LNCAP (cell line): ENCODE measurements at regions not wholly inside any gene's neighbourhood (a gene's known extent, or its start where the extent isn't known, plus 50 kb on each side); places are given as distances from the start of the nearest gene placed in this dataset.

Experiments used
- TF ChIP-seq, protein P1 (sequence below): fragments of 450-650 bp; IDR thresholded peaks from 2 replicates; pipeline ENCODE4 v1.5.1; 2017; ENCODE audit warnings: mild to moderate bottlenecking

DNA sequence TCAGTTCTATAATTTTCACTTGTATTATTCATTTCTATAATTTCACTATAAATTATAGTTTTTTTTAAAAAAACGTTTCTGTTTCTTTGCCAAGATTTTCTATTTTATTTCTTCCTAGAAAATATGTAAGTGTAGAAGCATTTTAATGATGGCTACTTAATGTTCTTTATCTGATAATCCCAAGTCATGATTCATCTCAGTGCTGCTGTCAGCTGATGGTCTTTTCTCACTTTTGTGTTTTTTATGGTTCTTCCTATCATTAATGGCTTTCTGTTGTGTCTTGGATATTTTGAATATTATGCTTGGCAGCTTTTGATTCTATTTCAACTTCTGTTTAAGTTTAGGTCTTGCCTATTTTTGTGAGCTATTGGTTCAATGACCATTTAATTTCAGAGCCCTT lies 268.6 kb downstream of the BAMBI start:
- TF ChIP-seq, protein P1, sequence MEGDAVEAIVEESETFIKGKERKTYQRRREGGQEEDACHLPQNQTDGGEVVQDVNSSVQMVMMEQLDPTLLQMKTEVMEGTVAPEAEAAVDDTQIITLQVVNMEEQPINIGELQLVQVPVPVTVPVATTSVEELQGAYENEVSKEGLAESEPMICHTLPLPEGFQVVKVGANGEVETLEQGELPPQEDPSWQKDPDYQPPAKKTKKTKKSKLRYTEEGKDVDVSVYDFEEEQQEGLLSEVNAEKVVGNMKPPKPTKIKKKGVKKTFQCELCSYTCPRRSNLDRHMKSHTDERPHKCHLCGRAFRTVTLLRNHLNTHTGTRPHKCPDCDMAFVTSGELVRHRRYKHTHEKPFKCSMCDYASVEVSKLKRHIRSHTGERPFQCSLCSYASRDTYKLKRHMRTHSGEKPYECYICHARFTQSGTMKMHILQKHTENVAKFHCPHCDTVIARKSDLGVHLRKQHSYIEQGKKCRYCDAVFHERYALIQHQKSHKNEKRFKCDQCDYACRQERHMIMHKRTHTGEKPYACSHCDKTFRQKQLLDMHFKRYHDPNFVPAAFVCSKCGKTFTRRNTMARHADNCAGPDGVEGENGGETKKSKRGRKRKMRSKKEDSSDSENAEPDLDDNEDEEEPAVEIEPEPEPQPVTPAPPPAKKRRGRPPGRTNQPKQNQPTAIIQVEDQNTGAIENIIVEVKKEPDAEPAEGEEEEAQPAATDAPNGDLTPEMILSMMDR: no peak

- TF ChIP-seq, protein P1: no peak
Measured at GRCh38 chr10:28946479-28946878, 269.2 kb downstream of the BAMBI start.

- TF ChIP-seq, protein P1: no peak
Measured at GRCh38 chr10:28947171-28947570, 269.9 kb downstream of the BAMBI start.

DNA sequence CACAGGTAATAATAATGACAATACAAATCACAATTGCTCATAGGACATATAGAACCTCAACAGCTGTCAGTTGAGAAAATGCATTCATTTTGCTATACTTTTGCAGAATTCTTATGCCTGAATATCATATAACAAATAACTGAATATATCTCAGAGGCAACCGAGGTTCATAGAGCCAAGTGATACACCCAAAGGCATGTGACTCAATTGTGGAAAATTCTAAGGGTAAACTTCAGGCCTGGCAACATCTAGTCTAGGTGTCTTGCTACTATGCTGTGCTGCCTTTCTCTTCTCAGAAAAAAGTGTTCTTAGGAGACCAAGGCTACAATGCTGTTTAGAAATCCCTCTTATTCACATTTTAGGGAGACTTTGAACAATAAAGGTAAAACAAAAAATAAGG lies 270.7 kb downstream of the BAMBI start:
- TF ChIP-seq, protein P1: no peak

DNA sequence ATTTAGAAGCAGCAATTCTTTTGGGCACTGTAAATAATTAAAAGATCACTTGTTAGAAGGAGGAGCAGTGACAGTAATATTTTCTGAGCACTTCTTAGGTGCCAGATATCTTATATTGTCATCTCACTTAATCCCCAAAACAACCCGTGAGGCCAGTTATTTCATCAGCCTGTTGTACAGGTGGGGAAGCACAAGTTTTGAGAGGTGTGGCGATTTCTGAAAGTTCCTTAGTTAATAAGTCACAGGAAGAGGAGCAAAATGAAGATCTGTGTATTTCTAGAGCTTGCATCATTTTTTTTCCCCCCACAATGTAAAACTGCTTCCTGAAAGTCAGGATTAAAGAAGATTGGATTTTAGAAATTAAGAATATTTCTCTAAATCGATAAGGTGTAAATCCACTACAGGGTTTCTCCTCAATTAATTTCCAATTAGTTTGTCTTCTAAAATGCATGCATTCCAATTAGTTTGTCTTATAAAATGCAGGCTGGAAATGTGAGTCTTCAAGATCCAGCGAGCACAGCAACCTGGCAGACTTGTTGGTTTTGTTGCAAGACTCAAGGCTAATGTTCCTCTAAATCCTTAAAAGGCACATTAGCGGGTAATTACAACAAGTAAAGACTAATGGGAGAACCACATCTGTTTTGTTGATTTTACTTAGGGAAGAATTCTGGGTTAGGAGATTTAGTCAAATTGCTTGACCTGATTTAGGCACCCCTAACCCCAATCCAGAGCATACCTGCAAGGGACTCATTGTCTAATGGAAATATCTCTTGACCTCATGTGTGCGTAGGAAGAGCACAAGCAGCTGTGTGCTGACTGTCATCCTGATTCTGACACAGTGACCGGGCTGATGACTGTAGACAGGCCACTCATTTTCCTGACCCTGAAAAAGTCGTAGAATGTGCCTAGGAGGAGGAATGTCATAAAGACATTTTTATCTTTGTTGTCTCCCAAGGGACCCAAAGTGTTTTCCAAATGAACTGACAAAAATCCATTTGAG lies 272.0 kb downstream of the BAMBI start:
- TF ChIP-seq, protein P1: no peak

GRCh38 chr10:28951484-28951883 lies 274.2 kb downstream of the BAMBI start:
- TF ChIP-seq, protein P1: no peak

DNA sequence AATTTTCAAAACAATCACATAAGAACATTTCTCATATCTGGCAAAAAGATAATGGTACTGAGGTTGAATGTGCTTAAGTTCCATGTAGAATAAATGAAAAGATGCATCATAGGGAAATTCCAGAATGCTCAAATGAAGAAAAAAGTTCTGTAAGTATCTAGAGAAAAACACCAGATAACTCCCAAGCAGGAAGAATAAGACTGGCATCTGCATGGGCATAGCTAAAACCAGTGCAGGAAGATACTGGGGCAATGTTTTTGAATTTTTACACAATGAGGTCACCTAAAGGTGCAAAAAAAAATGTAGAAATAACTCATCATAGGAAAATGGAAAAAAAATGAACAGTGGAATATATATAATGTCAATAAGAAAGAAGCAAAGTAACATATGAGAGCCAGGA lies 275.2 kb downstream of the BAMBI start:
- TF ChIP-seq, protein P1: no peak
